GM19452 (cell line): ENCODE measurements at regions not wholly inside any gene's neighbourhood (a gene's known extent, or its start where the extent isn't known, plus 50 kb on each side); places are given as distances from the start of the nearest gene placed in this dataset.
"Not testable (repeated sequence)": the region's sequence is repeated elsewhere in the genome, so short reads cannot be mapped to it uniquely, and the experiment has no call there.

Experiments used
- ATAC-seq: cut with Tn5 transposase; IDR thresholded peaks from one replicate; pipeline ENCODE4 v1.9.1; 2021; ENCODE audit not compliant: unreplicated experiment

DNA sequence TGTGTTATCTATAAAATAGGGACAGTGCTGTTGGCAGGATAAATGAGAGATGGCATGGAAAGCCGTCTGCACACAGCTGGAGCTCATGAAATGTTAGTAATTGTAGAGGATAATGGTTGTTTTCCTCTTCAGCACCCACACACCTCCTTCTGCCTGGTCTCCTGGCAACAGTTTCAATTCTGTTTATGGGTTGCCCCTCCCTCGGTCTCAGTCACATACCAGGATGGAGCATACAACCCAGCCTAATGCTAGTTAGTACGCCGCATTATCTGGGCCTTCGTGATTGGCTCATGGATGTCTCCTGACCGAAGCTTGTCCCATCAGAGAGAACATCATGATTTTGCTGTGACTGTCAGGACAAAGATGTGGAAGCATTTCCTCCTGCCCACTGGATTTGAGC lies 126.2 kb upstream of the WSCD1 start:
- no peak for ATAC-seq

DNA sequence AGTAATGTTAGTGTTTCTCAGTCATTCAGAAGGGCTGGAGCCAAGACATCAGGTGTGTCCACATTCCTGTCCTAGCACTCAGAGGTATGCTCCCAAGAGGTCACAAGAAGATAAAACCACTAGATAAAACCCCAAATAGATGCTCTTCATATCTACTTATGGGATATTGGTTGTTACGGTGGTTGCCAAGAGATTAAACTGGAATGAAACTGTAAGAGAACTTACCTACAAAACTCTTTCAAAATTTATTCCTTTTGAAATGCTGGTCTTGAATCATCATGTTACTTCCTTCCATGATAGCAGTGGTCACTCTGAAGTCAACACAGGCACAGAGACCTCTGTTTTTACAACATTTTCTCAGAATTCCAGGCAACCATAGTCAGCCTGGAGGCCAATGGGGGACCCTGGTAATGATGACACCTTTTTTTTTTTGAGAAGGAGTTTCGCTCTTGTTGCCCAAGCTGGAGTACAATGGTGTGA lies 122.4 kb upstream of the WSCD1 start:
- no peak for ATAC-seq

DNA sequence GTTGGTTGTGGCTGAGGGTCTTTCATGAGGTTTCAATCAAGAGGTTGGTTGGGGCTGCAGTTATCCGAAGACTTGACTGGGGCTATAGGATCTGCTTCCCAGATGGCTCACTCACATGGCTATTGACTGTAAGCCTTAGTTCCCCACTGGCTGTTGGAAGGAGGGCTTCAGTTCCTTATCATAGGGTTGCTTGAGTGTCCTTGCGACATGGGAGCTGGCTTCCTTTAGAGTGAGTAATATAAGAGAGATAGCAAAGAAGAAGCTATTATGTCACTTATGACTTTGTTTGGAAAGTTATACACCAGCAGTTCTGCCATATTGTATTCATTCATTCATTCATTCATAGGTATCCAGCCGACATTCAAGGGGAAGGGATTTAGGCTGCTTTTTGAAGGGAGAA lies 121.4 kb upstream of the WSCD1 start:
- no peak for ATAC-seq

DNA sequence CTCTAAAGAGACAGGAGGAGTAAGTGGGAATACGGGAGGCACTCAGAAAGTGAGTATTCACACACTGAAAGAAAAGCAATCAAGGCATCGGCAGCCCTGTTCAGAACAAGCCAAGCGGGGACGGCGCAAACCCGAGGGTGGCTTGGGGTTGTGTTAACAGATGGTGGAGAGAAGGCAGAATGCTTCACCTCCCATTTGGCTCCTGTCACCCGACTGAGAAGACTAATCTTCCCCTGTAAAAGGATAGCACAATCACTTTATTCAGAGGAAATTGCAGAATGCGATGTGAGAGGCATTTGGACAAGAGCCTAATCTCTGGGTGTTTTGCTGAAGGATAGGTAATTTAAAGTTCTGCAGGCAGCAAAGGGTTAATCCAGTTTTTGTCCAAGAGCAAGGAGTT lies 119.3 kb upstream of the WSCD1 start:
- ATAC-seq, result no peak

DNA sequence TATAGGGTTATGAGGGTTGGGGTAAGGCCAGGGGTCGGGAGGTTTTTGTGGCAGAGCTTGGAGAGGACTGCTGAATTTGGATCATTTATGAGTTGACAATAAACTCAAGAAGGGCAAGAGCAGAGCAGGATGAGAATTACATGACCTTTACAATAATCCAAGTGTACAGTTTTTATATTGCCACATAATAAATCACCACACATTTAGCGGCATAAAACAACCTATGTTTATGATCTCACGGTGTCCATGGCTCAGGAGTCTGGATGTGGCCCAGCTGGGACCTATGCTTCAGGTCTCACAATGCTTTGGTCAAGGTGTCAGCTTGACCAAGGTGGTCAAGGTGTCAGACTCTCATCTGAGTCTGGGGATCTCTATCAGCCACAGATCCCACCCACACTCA lies 118.3 kb upstream of the WSCD1 start:
- ATAC-seq, result no peak

DNA sequence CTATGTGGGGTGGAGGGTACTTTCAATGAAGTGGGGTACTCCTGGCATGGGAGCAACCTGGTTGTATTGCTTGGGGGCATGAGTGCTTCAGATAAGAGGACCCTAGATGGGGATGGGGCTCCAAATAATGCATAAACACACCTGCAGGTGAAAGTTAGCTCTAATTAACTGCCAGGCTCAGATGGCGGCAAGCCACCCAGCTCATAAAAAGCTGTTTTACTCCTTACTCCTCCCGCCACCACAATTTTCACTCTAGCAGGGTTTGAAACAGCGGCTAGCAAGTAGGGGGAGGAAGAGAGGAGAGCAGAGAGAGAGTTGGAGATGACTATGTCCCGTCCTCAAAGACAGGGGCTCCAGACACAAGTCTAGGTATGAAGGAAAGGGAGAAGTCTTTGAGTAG lies 117.7 kb upstream of the WSCD1 start:
- ATAC-seq, result no peak

DNA sequence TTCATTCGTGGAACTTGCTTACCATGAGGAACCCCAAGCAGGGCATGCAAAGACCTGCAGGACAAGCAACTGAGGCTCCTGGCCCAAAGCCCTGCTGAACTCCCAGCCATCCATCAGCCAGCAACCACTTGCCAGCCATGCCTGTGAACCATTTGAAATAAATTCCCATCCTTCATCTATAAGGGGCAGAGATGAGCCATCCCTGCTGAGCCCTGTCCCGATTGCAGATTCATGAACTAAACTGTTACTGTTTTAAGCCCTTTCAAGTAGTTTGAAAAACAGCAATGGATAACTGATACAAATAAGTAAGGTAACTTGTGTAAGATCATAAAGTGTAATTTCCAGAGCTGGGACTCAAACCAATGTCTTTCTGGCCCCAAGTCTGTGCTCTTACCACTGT lies 114.4 kb upstream of the WSCD1 start:
- ATAC-seq, result no peak

DNA sequence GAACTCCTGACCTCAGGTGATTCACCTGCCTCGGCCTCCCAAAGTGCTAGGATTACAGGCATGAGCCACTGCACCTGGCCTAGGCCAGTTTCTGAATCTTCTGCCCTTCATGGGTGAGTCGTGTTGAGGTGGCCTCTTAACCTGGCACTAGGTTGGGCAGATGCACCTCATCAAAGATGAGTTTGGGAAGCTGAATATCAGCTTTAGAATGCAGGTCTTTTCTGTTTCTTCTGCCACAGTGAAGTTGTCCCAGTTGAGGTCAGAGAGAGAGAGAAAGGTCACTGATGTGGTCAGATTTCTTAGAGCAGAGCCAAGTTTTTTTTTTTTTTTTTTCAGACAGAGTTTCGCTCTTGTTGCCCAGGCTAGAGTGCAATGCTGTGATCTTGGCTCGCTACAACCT lies 111.3 kb upstream of the WSCD1 start:
- ATAC-seq, result no peak

DNA sequence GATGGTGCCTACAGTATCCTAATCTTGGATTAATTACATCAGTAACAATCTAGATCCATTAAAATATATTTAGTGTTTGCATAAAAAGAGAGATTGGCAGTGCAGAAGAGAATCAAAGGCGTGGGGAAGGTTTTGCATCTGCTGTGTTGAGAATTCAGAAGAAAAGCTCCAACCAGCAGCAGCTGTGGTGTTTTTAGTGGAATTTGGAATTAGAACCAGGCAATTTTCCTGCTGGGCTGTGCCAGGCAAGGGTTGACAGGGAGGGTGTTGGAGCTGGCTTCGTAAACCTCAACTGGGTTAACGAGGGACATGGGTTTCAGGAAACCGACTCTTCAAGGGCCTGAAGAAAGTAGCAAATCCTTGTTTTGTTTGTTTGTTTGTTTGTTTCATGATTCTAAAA lies 107.8 kb upstream of the WSCD1 start:
- no peak for ATAC-seq

DNA sequence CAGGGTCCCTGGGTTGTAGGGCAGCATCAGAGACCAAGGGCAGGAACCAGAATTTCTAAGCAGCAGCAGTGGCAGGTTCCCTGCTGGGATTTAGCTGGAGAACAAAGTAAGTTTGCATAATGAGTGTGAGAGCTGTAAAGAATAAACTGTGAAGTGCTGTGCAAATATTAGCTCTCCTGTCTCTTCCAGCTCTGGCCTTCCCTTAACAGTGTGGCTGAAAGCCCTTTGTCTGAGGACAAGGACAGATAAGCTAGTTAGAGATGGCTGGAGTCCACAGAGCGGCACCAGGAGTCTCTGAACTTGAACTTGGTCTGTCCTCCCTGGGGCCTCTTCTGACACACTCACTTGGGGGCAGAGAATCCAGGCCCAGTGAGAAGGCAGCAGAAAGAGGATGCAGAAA lies 98.2 kb upstream of the WSCD1 start:
- no peak for ATAC-seq

DNA sequence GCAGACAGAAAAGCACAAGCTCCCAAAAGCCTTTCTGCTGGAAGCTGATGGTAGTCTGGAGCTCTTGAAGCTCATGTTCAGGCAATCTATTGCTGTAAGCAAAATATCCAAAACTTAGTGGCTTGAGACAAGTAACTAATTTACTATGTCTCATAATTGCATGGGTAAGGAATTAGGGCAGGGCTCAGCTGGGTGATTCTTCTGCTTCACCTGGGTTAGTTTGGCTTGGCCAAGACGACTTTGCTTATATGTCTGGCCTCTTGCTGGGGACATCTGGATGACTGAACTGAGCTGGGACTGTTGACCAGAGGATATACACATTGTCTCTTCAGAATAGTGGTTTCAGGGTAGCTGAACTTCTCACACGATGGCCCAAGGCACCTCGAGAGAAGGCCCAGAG lies 96.8 kb upstream of the WSCD1 start:
- ATAC-seq, result no peak

DNA sequence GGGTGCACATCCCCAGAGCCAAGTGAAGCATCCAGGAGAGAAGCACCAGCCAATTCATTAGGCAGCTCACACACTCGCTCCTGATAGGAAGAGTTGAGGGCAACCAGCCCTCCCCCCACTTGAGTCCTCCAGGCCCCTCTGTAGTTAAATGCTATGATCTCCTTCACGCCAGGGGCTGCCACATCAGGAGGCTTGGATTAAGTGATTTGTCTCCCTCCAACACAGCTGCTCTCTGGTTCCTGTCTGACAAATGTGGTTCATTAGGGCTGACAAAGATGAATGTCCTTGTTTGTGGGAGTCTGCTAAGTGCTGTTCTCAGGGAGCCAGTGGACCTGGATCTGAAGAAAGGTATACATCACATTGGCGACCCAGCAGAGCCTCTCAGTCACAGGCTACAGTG lies 94.5 kb upstream of the WSCD1 start:
- no peak for ATAC-seq

DNA sequence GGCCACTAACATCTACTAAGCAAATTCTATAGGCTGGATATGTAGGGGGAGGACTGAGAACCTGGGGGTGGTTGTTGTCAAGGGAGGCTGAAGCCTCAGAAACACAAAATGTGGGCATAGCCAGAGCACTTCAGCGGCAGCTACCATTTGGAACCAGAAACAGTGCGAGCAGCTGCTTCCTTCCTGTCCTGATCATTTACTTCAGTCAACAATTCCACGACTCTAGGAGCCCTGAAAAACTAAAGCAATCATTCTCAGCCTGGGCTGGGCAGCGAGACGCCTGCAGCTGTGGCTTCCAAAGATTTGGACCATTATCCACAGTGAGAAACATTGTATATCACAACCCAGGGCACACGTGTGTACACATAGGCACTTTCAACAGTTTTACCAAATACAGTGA lies 93.9 kb upstream of the WSCD1 start:
- ATAC-seq, result no peak

DNA sequence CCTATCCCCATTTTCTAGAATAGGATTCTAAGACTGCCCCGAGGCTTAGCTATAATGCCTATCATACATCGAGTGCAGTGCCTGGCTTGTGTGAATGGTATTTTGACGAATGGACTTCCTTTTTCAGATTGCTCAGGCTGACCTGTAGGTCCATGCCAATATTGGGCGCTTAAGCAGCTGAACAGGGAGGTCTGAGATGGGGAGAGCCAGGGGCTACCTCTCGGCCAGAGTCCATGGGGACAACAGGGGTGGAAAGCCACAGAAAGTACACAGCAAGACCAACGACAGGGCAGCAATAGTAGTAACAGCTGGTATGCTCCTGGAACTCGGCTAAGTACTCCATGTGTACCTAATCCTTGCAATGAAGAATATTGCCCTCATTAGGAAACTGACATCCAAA lies 91.7 kb upstream of the WSCD1 start:
- no peak for ATAC-seq

DNA sequence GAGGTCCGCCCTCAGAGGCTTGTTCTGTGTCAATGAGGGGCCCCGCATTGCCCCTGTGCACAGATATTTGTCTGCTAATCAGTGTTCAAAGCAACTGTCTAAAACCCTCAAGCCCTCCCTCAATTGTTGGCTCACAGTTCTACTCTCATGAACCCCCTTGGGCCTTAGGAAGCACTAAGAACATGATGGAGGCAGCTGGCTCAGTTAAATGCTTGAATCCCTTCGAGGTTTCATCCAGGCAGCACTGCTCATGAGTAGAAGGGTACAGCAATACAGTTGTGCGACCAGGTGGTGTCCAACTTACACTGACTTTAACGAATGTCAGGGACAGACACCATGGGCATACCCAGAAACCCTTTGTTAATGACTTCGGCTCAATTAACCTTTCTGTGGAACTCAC lies 89.2 kb upstream of the WSCD1 start:
- ATAC-seq, result no peak

DNA sequence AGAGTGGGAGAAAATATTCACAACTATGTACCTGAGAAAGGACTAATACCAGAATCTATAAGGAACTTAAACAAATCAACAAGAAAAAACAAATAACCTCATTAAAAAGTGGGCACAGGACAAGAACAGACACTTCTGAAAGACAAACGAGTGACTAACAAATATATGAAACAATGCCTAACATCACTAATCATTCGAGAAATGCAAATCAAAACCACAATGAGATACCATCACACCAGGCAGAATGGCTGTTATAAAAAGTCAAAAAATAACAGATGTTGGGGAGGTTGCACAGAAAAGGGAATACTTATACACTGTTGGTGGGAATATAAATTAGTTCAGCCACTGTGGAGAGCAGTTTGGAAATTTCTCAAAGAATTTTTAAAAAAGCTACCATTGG lies 83.5 kb upstream of the WSCD1 start:
- no peak for ATAC-seq

DNA sequence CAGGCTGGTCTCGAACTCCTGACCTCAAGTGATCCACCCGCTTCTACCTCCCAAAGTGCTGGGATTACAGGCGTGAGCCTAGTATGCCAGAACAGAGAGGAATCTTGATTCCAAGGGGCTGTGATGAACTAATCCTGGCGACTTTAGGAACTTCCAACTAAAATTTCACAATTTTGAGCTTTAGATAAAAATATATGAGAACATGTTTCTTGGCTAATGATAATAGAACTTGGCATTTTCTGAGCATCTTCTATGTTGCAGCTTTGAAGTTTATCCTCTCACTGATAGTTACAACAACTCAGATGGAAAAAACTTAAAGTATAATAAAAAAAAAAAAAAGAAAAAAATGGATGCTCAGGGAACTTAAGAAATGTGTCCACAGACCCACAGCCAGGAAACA lies 69.8 kb upstream of the WSCD1 start:
- ATAC-seq, result no peak

DNA sequence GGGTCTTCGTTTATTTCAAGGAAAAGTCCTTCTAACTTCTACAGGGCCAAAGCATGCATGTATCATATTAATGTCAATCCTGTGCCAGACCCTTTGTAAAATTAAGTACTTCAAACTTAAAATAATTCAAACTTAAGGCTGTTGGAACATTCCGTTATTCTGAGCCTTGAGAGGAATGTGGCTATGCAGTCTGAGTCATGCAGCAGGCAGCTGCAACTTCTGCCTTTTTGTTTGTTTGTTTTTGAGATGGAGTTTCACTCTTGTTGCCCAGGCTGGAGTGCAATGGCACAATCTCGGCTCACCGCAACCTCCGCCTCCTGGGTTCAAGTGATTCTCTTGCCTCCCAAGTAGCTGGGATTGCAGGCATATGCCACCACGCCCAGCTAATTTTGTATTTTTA lies 67.0 kb upstream of the WSCD1 start:
- ATAC-seq, result not testable (repeated sequence)

DNA sequence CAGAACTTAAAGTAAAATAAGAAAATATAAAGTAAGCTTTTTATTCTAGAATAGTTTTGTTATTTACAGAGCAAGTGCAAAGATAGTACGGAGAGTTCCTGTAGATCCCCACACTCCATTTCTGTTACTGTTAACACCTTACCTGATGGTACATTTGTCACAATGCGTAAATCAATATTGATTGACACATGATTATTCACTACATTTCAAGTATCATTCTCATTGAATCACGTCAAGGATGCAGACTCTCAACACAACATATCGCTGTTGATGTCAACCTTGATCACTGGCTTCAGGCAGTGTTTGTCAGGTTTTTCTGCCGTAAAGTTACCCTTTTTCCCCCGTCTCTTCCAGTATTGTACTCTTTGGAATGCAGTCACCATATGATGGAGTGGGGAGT lies 64.2 kb upstream of the WSCD1 start:
- no peak for ATAC-seq

DNA sequence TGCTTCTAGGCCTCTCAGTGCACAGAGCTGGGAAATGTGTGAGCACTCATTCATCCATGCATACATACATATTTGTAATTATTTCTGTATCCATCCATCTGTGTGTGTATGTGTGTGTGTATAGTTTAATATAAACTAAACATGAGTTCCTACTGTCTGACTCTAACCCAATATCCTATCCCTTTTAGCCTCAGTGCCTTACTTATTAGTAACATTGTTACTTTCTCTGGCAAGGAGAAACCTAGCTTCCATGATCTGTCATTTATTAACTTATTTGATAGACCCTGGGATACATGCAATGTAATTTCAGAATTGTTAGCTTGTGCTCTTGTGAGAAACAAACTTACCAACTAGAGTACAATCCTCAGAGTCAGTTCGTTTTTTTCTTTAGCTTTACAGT lies 59.0 kb upstream of the WSCD1 start:
- ATAC-seq, result no peak

DNA sequence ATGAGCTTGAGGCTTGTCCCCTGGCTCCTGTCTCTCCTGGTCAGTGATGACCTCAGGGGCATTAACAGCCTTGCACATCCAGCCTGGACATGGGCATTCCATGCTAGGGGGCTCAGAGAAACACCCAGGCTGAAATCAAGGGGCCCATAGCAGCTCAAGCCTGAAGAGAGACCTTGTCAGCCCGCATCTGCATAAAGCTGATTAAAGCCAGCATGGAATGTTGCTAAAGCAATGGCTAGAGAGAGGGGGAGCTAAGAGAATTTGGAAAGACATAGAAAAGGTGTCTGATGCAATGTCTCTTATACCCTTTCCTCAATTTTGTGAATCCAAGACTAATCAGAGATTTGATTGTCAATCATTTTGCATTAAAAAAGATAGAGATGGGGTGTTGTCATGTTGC lies 51.4 kb upstream of the WSCD1 start:
- no peak for ATAC-seq

DNA sequence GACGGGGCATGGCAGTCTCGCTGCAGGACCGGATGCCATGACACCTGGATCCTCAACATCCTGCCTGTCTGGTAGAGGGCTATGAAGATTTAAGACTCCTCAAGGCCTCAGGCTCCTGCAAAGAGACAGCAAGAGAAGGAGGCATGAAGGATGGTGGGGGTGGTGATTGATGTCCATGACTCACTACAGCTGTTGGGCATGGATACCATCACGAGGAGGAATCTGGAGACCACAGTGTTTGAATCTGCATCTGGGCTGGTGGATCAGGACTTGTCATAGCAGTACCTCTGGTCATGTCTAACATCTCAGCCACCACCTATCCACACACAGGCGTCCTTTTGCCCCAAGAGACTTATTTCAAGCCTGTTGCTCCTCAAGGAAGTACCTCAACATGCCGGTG lies 50.2 kb upstream of the WSCD1 start:
- no peak for ATAC-seq

DNA sequence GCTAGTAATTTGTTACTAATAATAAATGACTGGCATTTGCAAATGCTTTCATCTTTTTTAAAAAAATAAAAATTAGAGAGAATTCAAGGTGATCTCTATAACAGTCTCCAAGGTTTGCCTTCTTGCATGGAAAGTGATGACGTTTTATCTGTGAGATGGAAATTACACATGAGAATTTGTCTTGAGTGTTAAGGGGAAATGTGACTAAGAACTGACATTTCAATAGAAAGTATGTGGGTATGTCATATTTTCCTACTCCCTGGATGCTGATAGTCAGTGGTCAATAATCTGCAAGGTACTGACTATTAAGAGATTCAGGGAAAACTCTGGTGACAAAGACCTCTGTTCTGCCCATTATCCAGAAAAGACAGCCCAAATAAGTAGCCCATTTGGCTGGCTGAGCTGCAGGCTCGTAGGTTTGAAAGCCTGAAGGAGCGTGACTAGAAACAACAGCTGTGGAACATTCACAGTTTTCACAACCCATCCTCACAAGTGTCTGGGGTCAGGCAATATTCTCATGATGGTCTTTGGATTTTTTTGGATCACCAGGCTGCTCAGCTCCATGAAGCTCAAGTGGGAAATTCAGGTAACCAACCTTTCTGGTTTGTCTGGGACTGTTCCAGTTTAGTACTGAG lies 49.7 kb upstream of the WSCD1 start:
- no peak for ATAC-seq
